HEK293 (cell line): ENCODE measurements at regions not wholly inside any gene's neighbourhood (a gene's known extent, or its start where the extent isn't known, plus 50 kb on each side); places are given as distances from the start of the nearest gene placed in this dataset.

Experiments
- TCF7L2 ChIP-seq: IDR thresholded peaks from 2 replicates; pipeline ENCODE4 v1.6.1; 2011; ENCODE audit warnings: low read depth, mild to moderate bottlenecking, inconsistent platforms, low read length, moderate library complexity, borderline replicate concordance
- ZNF132 ChIP-seq: fragments of 450-650 bp; formaldehyde crosslinking; IDR thresholded peaks from 2 replicates; pipeline ENCODE4 v1.5.1; 2017; ENCODE audit warnings: missing biosample characterization, missing genetic modification characterization, borderline replicate concordance
- ZNF394 ChIP-seq: fragments of 450-650 bp; formaldehyde crosslinking; IDR thresholded peaks from 2 replicates; pipeline ENCODE4 v1.5.1; 2016; ENCODE audit warnings: missing biosample characterization, missing genetic modification characterization, mild to moderate bottlenecking, moderate library complexity, borderline replicate concordance
- TF ChIP-seq, protein P1 (sequence below): fragments of 450-650 bp; formaldehyde crosslinking; IDR thresholded peaks from 2 replicates; pipeline ENCODE4 v1.5.1; 2017; ENCODE audit warnings: missing biosample characterization, missing genetic modification characterization

DNA sequence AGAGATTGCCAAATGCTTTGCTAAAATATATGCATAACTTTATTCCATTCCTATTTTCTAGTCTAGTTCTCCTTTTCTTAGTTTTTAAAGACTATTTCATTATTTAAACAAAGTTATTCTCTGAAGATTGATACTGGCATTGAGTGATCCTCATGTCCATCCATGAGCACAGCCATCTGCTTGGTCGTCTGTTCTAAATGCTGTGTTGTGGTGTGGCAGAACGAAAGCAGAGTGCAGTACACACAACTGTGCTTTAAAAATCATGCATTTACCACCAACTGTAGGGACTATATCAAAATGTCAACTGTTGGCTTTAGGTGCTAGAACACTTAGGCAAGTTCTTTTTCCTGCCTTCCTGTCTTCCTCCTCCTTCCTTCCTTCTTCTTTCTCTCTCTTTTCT lies 226.6 kb downstream of the ACKR3 start:
- TF ChIP-seq TCF7L2, result no peak
- no peak for TF ChIP-seq ZNF394 (tag by site-specific recombination)
- TF ChIP-seq, protein P1, sequence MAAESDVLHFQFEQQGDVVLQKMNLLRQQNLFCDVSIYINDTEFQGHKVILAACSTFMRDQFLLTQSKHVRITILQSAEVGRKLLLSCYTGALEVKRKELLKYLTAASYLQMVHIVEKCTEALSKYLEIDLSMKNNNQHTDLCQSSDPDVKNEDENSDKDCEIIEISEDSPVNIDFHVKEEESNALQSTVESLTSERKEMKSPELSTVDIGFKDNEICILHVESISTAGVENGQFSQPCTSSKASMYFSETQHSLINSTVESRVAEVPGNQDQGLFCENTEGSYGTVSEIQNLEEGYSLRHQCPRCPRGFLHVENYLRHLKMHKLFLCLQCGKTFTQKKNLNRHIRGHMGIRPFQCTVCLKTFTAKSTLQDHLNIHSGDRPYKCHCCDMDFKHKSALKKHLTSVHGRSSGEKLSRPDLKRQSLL (tag by site-specific recombination), result no peak
- TF ChIP-seq ZNF132 (tag by site-specific recombination), result no peak
